Astrocyte (in vitro differentiated cells and primary cell): ENCODE measurements at regions not wholly inside any gene's neighbourhood (a gene's known extent, or its start where the extent isn't known, plus 50 kb on each side); places are given as distances from the start of the nearest gene placed in this dataset.

Experiments
- CTCF ChIP-seq: IDR thresholded peaks from 2 replicates; pipeline ENCODE4 v1.5.1; 2011; ENCODE audit warnings: low read depth, mild to moderate bottlenecking, inconsistent platforms, low read length, moderate library complexity; ENCODE audit not compliant: insufficient read depth
- EZH2 ChIP-seq: IDR thresholded peaks from 2 replicates; pipeline ENCODE4 v1.6.1; 2012; ENCODE audit warnings: mild to moderate bottlenecking, low read length, inconsistent platforms; ENCODE audit not compliant: insufficient read depth

- TF ChIP-seq CTCF: no peak
- TF ChIP-seq EZH2: no peak
Observed at GRCh38 chr11:109298865-109299264, 123.1 kb upstream of the C11orf87 start.
